NCI-H128 (cell line): ENCODE measurements at regions not wholly inside any gene's neighbourhood (a gene's known extent, or its start where the extent isn't known, plus 50 kb on each side); places are given as distances from the start of the nearest gene placed in this dataset.
"Not testable (repeated sequence)": the region's sequence is repeated elsewhere in the genome, so short reads cannot be mapped to it uniquely, and the experiment has no call there.

Source experiments
- DNase-seq: peaks from one replicate; lab custom pipeline; 2025; ENCODE audit not compliant: unreplicated experiment; lab: John Stamatoyannopoulos, UW

DNA sequence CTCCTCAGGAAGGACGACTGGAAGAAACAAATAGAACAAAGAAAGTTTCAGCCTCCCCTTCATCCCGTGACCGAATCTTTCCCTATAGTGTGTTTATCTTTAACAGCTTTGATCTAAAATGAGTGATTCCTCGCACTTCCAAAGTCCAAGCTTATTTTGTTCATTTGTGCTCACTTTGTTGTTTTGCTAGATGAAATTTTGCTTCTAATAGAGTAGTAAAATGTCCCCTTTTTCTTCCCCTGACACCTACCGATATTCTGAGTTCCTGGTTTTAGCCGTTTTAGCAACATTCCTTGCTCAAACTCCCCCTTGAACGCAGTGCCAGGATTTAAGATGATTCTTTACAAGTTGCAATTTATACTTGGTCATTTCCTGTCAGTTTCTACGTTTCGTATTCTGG lies 204.2 kb downstream of the FGF9 start:
- DNase-seq = no peak

DNA sequence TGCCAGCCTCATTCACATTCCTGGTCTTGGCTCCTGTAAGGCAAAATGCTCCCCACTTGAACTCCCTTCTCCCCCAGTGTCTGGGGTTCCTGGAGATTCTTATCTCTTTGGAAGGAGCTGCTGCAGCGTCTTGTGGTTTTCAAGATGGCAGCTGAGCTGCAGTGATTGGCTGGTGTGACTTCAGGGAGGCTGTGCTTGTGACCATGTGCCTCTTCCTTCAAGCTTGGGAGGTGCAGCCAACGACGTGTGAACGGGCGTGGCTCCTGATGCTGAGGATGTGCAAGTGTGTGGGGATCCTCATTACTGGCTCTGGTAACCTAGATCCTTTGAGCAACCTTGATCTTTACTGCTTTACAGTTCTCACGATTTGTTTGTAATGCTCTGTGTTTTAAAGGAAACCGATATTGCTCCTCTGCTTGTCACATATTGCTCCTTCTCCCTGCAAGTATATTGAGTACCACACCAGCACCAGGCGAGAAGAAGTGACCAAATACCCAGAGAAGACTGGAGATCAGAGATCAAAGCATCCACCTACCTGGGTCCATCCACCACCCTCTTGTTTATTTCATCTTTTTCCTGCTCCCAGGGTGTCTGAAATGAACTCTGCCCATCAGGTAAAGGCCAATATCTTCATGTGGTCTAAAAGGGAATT lies 208.5 kb downstream of the FGF9 start:
- DNase-seq = no peak

DNA sequence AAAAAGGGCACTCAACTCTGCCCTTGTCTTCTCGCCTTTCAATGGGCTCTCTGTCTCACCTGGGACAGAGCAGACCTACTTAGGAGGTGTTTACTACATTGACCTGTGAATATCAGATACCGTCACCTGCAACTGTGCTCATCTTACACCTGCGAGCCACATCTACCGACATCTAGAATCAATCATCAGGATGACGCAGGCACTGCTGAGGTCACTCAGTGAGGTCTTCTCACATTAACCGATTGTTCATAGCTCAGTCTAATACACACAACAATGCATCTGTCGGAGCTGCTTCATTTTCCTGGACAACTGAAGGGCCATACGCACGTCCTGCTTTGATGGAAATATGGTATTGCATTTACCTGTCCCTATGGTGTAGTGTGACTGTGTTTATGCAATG lies 211.9 kb downstream of the FGF9 start:
- DNase-seq = no peak

DNA sequence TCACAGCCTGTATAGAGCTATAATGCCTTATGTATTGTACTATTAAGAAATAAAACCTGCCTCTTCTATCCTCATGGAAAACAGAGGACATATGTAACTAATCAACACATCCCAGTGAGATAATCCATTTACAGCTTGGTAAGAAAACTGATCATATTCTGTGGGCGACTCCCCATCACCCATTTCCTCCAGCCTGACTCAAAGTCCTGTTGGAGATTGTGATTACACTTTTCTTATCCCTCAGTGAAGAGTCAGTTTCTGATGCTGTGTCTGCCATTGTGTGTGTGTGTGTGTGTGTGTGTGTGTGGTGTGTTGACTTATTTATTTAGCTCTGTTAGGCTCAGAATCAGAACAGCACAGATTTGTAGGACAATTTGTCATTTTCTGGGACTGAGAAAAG lies 212.8 kb downstream of the FGF9 start:
- DNase-seq = no peak

DNA sequence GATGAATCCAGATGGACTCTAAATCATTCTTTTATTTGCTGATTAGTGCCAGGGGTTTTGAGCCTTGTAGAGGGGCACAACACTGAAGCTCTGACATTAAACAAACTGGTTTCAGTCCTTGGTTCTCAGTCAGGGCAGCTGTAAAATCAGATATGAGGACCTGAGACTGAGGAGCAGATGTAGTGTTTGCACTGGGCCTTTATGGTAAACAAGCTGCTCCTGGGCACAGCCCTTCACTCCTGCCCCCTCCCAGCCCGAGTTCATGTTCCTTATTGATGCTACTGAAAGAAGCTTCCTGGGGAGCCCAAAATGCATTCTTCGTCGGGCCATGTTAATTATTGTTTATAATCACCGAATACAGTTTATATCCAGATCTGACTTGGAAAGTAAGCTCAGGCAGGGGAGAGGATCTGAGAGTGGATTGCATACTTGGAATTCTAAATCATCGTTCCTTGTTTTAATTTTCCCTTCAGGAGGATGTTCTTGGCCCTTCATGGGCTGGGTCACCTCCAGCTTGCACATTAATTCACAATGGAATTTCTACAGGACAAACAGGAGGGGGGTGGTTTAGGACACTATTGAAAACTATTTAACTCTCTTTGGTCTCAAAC lies 213.5 kb downstream of the FGF9 start:
- DNase-seq = no peak

DNA sequence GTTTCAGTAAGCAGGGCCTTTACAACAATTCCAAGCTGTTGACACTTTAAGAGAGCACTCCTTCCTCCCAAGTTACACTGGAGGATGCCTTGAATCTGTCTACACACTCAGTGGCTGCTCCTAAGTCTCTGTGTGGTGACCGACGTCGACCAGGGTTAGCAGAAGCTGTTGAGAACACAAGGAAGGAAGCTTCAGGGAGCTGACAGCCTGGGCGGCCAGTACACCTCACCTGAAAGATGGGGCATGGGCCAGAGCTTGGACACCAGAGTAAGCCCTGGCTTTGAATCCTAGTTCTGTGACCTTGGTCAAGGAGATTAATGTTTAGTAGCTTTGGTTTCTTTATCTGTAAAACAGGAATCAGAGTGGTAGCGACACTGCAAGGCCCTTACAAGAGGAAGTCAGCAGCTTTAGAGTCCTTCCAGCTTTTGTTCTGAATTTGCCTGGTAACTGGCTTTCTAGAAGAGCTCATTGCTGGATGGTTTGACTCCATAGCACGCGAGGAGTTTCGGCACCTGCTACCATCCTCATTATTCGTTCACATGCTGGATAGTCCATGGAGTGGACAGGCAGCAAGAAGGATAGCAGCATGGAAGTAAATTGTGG lies 214.2 kb downstream of the FGF9 start:
- no peak for DNase-seq

DNA sequence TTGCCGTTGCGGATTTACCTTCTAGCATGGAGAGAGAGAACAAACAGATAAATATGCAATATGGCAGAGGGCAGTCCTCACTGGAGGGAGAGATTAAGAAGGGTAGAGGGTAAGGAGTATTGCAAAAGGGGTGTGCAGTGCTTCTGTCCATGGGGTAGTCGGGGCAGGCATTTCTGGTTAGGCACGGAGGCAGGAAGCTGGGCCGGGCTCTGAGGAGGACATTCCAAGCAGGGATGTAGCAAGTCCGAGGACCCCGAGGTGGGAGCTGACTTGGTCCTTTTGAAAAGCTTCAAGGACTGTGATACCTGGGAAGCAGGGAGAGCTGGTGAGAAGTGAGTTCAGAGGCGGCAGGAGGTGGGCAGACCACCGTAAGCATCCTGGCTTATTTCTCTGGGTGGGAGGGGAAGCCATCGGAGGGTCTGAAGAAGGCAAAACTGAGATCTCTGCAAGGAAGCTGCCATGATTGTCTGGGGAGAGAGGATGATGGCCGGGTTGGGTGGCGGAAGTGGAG lies 214.9 kb downstream of the FGF9 start:
- no peak for DNase-seq

DNA sequence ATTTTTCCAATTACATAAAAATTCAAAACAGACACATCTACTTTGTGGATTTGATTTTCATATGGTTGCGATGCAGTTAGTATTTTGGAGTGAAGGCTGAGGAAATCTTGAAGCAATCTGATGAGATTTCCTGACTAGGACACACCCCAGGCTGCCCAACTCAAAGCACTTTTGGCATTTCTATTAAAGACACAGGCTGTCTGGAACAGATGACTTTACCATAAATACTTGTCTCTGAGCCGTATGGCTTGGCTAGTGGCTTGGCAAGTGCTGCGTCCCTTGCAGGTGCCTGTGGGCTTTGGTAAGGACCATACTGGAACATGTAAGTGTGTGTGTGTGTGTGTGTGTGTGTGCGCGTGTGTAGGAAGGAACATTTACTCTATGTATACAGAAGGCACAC lies 218.8 kb downstream of the FGF9 start:
- no peak for DNase-seq

DNA sequence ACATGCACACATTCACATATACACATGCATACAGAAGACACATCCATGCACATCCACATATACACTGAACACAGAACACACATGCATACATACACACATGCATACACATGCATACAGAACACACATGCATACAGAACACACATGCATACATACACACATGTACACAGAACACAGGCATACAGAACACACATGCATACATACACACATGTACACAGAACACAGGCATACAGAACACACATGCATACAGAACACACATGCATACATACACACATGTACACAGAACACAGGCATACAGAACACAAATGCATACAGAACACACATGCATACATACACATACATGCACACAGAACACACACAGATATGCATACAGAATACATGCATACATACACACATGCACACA lies 219.3 kb downstream of the FGF9 start:
- not testable (repeated sequence) for DNase-seq

DNA sequence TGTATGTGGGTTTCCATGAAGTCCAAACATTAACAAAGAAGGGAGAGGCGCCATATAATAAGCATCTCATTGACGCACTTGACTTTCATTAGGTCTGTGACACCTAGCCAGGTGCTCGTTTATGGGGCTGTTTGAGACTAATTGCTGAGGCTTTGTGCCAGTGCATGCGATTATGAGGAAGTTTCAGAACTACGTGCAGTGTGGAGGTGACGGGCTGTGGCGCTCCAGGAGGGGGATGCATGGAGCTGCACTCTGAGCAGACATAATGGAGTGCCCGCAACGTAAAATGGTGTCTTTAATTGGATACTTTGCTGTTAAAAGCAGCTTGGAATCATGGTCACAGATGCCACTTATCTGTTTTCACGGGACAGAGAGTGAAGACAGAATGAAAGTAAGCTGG lies 223.2 kb downstream of the FGF9 start:
- no peak for DNase-seq

DNA sequence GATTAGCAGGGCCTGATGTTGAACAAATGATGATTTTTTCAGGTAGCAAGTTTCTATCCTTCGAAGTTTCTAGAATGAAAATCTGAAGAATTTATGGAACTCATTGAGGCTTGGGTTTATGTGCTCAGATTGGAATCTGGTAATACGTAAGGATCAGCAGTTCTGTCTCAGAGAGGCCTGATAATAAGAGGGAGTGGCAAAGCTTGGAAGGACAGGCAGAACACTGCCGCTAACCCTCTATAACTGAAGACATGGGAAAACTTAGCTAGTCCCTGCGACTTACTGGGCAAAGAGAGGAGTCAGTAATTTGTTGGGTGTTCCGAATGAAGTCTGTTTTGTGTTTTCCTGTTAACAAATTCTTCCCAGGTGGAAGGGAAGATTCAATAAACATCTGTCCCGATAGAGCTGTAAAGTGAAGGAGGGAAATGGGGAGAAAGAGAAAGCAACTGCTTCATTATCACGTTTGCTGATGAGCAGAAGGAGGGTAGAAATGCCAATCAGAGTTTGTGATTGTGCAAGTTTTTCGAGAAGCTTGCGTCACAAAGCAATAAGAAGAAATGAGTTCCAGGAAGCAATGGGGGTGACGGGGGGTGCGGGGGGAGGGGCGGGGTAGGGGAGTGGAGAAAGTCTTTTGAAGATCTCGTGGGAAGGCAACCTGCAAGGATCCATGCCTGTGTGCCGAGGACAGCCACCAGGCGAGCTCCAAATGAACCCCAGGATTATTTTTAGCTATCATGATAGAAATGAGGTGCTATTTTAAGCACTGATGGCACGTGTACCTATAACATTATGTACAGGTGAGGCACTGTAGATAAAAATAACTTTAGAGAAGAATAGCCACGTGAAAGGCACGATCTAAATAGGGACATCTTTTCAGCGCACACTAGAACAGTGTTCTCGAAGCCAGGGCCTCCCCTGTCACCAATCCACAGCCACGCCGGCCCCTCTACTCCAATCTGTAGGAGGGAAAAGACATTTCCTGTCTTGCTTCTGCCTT lies 224.1 kb downstream of the FGF9 start:
- DNase-seq = no peak

DNA sequence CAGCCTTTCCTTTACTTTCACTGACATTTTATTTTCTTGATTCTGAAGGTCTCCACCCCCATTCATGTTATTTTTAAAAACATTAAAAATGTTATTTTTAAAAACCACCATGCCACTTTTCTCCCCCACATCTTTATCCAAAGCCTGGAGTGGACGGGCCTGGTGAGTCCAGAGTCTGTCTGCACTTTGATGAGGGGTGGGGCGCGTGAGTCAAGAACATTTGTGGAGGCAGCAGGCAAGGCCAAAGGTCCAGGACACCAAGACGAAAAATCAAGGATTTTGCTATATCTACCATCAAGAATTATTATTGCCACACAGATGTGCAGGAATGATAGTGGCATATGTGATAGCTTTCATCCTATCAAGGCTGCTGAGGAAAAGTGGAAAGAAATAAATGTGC lies 224.9 kb downstream of the FGF9 start:
- DNase-seq = no peak

DNA sequence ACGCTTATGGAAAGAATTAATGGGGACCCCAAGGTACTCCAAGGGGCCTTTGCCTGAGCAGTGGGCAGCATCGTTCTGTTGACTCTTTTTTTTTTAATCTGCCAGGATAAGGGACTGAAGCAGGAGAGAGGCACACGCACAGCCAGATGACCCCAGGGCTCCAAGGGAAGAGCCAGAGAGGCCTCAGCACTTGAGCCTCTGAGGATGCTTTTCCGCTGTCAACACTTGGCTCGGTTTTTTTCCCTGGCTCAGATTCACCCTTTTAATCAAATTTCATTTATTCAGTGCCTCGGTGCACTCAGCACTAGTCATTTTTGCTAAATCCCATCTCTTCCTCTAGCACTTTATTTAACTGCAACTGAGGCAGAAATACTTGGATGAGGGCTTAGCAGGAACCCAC lies 226.3 kb downstream of the FGF9 start:
- DNase-seq = no peak

DNA sequence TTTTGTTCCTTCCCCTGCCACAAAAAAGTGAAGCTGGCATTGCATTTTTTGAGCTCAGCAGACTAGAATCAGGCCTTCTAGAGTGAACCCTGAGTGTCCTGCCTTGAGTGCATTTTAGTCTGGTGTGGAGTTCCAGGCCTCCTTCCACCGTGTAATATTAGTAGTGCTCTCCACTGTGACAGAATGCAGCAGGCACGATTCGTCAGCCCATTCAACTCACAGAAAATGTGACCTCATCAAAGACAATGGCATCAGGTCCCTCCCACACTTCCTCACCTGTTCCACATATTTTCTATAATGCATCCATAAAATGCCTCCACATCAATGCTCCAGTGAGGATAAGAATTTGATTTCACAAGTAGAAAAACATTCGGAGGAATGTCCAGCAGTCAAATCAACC lies 227.6 kb downstream of the FGF9 start:
- DNase-seq = no peak

DNA sequence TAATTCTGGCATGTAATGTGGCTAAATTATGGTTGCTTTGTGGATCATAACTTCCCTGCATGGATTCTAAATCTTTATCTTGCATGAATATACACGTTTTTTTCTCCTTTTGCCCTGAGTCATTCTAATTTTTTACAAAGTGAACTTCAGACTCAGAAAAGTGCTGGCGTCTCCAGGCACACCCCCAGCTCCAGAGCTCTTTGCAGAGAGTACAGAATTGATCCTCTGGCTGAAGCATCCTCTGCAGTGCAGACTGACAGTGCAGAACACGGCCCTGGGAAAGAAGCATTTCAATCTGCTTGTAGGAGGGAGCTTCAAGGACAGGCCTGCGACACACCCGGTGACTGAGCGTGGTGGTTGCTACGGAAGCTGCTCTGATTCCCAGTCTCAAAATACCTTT lies 228.1 kb downstream of the FGF9 start:
- no peak for DNase-seq

DNA sequence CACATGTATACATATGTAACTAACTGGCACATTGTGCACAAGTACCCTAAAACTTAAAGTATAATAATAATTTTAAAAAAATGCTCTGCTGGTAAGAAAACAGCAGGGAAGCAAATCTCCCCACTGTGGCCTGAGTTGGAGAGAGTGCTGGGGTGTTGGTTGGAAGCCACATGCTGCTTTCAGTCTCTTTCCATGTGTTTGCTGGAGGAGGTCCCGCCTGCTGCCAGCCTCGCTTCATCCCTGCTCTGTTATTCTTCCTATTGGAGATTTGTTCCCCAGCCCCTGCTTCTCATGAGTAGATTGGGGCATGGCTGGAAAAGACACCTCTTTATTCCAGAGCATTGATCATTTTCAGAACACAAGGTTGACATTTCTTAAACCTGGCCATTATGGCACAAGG lies 230.5 kb downstream of the FGF9 start:
- no peak for DNase-seq

DNA sequence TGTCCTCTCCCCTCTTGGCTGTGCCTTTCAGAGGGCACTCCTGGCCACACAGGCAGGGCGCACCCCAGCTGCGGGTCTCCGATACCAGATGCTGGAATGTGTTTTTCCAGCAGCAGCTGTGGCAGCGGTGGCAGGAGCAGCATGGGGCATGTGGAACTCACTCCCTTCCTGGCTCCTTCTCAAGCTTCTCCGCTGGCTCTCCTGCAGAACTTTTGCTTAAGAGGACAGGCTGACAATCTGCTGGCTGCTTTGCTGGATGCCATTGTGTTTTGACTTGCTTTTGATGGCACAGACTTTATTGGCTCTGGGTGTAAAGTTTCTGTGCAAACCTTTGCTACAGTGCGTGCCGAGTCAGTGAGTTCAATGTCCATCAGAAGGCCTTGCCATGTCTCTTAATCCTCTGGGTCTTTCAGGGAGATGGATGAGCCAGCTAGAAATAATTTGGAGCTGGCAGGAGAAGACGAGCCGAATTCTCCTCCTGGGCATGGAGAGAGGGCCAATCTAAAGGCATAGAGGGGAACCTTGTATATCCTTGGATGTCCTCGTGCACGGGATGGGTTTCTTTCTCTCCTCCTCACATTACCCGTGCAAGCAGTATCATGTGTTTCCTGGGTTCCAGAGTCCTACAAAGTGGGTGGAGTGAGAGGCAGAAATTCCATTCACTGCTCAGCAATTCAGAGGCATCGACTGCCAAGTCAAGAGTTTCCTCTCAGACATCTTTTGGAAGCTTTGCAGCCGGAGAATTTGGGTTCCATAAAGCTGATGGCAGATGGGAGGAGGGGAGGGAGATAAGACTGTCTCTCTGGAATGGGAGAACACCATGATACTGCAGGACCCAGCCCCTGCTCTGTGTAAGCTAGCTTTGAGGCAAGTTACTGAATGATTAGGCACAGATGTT lies 231.2 kb downstream of the FGF9 start:
- no peak for DNase-seq

DNA sequence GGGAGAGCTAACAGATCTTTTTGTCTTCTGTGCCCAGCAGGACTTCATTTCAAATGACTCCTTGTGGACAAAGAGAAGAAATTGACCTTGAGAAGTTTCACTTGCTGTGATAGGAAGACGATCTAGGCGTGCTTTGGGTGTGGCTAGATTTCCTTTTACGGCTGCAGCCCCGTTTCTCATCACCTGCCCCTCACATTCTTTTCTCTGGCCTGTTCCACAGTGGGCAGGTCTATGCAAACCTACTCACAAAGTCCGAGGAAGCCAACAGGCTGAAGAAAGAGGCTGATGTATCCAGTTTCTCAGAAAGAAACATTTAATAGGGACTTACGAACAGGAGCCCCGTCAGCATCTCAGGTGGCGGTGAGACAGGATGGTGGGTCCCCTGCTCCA lies 231.8 kb downstream of the FGF9 start:
- no peak for DNase-seq

DNA sequence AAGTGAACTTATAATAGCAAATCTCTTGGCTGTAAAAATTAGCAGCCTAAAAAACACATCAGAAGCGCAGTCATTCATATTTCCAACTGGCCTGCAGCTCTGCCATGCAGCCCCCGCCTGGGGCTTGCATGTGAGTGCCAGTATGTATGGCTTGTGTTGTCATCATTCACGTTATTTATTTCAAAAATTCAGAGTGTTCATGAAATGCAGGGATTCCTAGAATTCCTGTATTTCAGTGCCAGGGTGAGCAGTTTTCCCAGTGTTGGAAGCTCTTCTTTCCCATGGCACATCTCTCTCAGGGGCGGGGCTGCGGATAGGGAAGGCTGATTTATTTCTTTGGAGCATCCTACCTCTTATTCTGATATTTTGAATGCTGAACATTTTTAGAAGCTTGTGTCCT lies 234.6 kb downstream of the FGF9 start:
- no peak for DNase-seq

DNA sequence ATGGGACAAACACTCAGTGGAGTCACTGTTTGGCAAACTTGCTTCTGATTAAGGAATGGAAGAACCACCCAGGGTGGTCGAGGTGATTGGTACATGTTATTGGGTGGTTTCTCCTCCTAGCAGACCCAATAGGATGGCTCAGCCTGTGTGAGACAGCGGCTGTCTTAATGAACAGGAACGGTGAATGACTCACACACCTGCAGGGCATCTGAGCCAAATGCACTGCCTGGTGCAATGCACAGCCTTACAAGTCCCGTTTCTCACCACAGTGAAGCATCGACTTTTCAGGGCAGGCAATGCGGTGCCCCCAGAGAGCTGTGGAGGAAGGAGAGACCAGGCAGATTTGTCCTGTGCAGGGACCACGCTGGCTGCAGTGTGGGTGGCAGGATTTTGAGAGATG lies 238.5 kb downstream of the FGF9 start:
- no peak for DNase-seq
